Glutamatergic neuron (in vitro differentiated cells): ENCODE measurements at regions not wholly inside any gene's neighbourhood (a gene's known extent, or its start where the extent isn't known, plus 50 kb on each side); places are given as distances from the start of the nearest gene placed in this dataset.

Source experiments
- DNase-seq: peaks from one replicate; pipeline ENCODE4 v3.0.0; 2022
- H3K27ac Mint-ChIP-seq: one replicate; pipeline ENCODE4 v1.8.0; 2020; ENCODE audit warnings: mild to moderate bottlenecking, mixed read lengths, inconsistent platforms; ENCODE audit not compliant: unreplicated experiment
- H3K27me3 Mint-ChIP-seq: one replicate; pipeline ENCODE4 v1.8.0; 2020; ENCODE audit warnings: mild to moderate bottlenecking, moderate library complexity, mixed read lengths, inconsistent platforms; ENCODE audit not compliant: unreplicated experiment
- H3K36me3 Mint-ChIP-seq: one replicate; pipeline ENCODE4 v1.8.0; 2020; ENCODE audit warnings: mild to moderate bottlenecking, mixed read lengths, inconsistent platforms; ENCODE audit not compliant: unreplicated experiment
- H3K4me1 Mint-ChIP-seq: one replicate; pipeline ENCODE4 v1.8.0; 2020; ENCODE audit warnings: mild to moderate bottlenecking, low read depth, mixed read lengths, inconsistent platforms; ENCODE audit not compliant: unreplicated experiment
- H3K4me3 Mint-ChIP-seq: one replicate; pipeline ENCODE4 v1.8.0; 2020; ENCODE audit warnings: mild to moderate bottlenecking, mixed read lengths, inconsistent platforms; ENCODE audit not compliant: unreplicated experiment
- H3K9me3 Mint-ChIP-seq: one replicate; pipeline ENCODE4 v1.8.0; 2020; ENCODE audit warnings: mild to moderate bottlenecking, moderate library complexity, mixed read lengths, inconsistent platforms; ENCODE audit not compliant: unreplicated experiment
- TF ChIP-seq, protein P1 (sequence below): fragments of 200-600 bp; sonication (generic); IDR thresholded peaks from one replicate; pipeline ENCODE4 v1.5.0; 2021; ENCODE audit not compliant: partially characterized antibody, unreplicated experiment

DNA sequence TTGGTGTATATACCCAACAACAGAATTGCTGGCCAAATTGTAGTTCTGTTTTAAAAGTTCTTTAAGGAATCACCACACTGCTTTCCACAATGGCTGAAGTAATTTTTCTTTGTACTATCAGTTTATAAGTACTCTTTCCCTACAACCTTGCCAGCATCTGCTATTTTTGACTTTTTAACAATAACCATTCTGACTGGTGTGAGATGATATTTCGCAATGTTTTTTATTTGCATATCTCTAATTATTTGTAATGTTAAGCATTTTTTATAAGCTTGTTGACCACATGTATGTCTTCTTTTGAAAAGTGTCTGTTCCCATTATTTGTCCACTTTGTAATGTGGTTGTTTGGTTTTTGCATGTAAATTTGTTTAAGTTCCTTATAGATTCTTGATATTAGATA lies 509.9 kb upstream of the POU3F4 start:
- no peaks in the 10 kb centered on the region for H3K27me3 Mint-ChIP-seq
- TF ChIP-seq, protein P1, sequence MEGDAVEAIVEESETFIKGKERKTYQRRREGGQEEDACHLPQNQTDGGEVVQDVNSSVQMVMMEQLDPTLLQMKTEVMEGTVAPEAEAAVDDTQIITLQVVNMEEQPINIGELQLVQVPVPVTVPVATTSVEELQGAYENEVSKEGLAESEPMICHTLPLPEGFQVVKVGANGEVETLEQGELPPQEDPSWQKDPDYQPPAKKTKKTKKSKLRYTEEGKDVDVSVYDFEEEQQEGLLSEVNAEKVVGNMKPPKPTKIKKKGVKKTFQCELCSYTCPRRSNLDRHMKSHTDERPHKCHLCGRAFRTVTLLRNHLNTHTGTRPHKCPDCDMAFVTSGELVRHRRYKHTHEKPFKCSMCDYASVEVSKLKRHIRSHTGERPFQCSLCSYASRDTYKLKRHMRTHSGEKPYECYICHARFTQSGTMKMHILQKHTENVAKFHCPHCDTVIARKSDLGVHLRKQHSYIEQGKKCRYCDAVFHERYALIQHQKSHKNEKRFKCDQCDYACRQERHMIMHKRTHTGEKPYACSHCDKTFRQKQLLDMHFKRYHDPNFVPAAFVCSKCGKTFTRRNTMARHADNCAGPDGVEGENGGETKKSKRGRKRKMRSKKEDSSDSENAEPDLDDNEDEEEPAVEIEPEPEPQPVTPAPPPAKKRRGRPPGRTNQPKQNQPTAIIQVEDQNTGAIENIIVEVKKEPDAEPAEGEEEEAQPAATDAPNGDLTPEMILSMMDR = no peak
- no peak overlapping the region for H3K4me3 Mint-ChIP-seq

DNA sequence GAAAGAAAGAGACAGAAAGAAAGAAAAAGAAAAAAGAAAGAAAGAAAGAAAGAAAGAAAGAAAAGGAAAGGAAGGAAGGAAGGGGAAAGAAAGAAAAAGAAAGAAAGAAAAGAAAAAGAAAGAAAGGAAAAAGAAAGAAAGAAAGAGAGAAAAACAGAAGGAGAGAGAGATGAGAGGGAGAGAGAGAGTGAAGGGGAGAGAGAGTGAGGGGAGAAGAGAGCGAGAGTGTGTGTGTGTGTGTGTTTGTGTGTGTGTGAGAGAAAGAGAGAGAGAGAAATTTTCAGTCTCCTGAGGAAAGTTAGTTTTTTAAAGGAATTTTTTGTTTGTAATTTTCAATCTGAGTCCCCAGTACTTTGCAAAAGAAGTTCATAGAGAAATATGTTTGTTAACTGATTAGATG lies 504.1 kb upstream of the POU3F4 start:
- Mint-ChIP-seq H3K4me3 (no peak overlapping the region), H3K27me3 (no peaks in the 10 kb centered on the region), H3K9me3 (no peaks in the 10 kb centered on the region), H3K36me3 (no peaks in the 10 kb centered on the region), H3K27ac (no peak overlapping the region), H3K4me1 (no peaks in the 10 kb centered on the region)
- no peak for DNase-seq
- TF ChIP-seq, protein P1 = no peak

More for the DNA sequence above, 509.9 kb upstream of the POU3F4 start:
- Mint-ChIP-seq H3K27ac (no peak overlapping the region), H3K9me3 (no peaks in the 10 kb centered on the region), H3K4me1 (no peaks in the 10 kb centered on the region), H3K36me3 (no peaks in the 10 kb centered on the region)
- no peak for DNase-seq

DNA sequence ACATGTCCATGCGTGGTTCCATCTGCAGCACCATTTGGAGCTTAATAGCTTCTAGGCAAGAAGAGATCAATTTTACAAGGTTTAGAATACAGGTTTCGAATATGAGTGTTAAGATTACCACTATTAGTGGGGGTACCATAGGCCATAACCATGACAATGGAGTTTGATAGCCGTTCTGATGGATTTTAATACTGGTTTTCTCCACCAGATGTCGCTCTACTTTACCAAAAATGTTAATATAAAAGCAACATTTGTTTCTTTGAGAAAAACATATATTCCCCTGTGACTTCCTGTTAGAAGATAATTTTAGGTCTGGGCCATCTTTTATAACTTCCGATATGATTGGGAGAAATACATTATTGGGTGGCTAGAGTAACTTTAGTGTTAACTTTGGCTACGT lies 499.7 kb upstream of the POU3F4 start:
- Mint-ChIP-seq H3K4me1 (no peaks in the 10 kb centered on the region), H3K4me3 (no peak overlapping the region), H3K27me3 (no peaks in the 10 kb centered on the region), H3K36me3 (no peaks in the 10 kb centered on the region), H3K27ac (no peak overlapping the region), H3K9me3 (no peaks in the 10 kb centered on the region)
- TF ChIP-seq, protein P1 = peak; percentile 72
- DNase-seq = no peak

DNA sequence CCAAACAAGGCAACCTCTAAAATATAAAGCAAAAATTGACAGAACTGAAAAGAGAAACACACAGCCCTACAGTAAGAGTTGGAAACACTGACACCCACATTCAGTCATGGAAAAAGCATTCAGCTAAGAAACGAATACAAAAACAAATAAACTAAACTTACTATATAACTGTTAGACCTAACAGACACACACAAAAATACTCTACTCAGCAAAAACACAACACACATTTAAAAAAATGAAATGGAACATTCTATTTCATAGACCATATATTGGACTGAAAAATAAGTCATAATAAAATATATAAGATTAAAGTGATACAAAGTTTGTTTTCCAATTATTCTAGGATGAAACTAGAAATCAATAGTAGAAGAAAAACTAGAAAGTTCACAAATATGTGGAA lies 488.8 kb upstream of the POU3F4 start:
- Mint-ChIP-seq H3K27ac (no peak overlapping the region), H3K4me3 (no peak overlapping the region), H3K36me3 (no peaks in the 10 kb centered on the region), H3K27me3 (no peaks in the 10 kb centered on the region), H3K4me1 (no peaks in the 10 kb centered on the region), H3K9me3 (no peaks in the 10 kb centered on the region)
- TF ChIP-seq, protein P1 = no peak
- DNase-seq = no peak

DNA sequence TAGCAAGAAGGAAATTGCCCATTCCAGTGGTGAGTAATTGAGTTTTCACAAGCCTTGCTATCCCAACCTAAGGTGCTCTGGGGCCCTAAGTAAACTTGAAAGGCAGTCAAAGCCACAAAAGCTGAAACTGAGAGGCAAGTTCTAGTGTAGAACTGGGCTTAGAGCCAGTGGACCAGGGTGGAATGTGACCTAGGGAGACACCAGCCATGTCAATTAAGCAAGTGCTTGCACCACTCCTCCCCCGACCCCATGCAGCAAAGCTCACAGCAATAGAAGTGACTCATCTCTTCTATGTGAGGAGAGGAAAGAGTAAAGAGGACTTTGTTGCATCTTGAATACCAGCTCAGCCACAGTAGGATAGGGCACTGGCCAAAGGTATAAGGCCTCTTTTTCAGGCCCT lies 486.1 kb upstream of the POU3F4 start:
- Mint-ChIP-seq H3K4me1 (no peaks in the 10 kb centered on the region), H3K9me3 (no peaks in the 10 kb centered on the region), H3K4me3 (no peak overlapping the region), H3K27me3 (no peaks in the 10 kb centered on the region), H3K27ac (no peak overlapping the region), H3K36me3 (no peaks in the 10 kb centered on the region)
- TF ChIP-seq, protein P1 = no peak
- DNase-seq = no peak
